Eye (tissue), 1 donor: ENCODE measurements at regions not wholly inside any gene's neighbourhood (a gene's known extent, or its start where the extent isn't known, plus 50 kb on each side); places are given as distances from the start of the nearest gene placed in this dataset.

Experiments
- DNase-seq: peaks from one replicate; pipeline ENCODE4 v3.0.0-alpha.2; 2015

- DNase-seq = no peak
These were observed 51.5 kb upstream of the PIP4K2A start for GRCh38 chr10:22765660-22766547.

- peak; percentile 33 for DNase-seq
These were observed 50.3 kb upstream of the PIP4K2A start for GRCh38 chr10:22764639-22765038.
